SKM-1 (cell line): ENCODE measurements at regions not wholly inside any gene's neighbourhood (a gene's known extent, or its start where the extent isn't known, plus 50 kb on each side); places are given as distances from the start of the nearest gene placed in this dataset.

Experiments
- DNase-seq: peaks from one replicate; lab custom pipeline; 2025; ENCODE audit not compliant: unreplicated experiment; lab: John Stamatoyannopoulos, UW

DNA sequence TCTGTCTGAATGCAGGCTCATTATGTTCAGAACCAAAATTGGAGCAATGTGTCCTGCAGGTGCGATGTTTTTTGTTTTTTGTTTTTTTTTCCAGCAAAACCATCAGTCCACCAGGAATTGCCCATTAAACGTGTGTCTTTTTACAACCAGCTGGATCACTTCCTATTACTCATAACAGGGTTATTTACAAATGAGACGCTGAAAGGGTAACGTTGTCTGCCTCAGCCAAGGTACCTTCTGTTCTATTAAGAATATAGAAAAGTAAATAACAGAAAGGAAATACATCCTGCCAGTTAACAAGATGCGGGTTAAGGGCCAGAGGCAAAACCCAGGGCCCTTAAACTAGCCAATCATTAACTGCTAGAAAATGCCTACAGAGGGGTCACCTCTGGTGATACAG is 590.4 kb downstream of the TBC1D4 start:
- no peak for DNase-seq

DNA sequence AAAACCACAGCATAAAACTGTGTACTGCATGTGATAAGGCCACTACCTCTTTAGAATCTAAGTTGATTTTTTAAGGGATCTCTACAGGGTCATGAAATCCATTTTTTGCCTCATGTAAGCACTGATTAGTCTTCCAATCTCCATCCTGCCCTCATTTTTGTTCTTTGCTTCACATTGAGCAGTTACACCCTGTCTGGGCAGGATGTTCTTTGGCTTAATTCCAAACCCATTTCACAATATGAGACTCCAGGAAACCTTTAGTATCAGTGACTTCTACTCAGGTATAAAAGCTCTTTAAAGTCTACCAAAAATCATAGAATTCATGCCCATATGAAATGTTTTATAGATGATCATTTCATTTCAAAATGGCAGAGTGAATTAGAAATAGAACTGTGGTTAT is 592.6 kb downstream of the TBC1D4 start:
- DNase-seq = no peak

DNA sequence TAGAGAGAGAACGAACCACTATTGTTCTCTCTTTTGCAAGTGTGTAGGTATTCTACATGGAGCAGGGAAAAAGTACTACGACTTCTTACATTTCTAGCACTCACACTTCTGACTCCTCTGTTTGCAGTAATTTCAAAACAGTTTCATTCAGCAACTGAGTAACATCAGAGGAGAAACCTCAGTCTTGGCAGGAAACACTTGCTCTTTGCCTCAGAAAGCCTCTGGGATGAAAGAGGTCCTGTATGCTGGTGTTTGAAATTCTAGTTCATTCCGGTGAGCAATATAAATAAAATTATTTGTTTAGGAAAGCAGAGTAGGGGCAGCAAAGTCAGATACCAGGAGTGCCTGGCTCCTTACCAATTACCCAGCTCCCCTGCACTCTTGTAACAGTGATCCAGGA is 595.5 kb downstream of the TBC1D4 start:
- no peak for DNase-seq

DNA sequence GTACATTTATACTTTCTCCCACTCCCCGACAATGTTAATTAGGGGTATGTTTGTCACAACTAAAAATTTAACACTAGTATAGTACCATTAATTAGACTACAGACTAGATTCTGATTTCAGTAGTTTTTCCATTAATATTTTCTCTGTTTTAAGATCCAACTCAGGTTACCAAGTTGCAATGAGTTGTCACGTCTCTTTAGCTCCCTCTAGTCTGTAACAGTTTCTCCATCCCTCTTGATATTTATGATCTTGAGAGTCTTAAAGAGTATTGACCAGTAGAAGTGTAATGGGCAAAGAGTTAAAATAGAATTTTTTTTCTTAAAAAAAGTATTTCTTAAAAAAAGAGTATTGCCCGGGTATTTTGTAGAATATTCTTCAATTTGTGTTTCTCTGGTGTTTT is 598.1 kb downstream of the TBC1D4 start:
- no peak for DNase-seq

DNA sequence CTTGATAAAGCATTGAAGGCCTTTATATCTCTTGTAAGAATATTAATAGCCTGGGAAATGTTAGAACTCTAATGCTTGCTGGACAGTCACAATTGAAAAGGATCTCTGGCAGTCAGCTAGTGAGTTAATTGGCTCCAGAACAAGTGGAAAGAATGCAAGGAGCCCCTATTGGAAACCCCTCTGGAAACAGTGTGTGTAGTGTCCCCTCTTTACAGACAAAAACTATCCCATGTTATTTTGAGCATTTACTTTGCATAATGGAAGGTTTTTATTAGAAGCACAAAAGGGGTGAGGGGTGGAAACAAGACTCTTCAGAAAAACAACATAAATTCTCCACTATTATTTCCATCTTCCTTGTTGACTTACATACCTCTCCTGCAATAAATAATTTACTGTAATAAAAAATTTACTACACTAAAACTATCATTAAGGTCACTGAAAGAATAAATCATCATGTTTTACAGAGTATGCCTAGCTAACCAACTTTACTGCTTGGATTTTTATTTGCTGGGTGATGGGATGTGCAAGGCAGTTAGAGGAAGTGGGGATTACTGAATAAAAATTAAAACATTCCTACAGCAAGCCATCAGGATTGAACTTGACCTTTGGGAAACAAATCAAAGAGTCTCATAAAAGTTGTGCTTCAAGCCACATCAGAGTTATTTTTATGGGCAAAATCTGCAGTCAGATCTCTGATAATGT is 610.4 kb downstream of the TBC1D4 start:
- DNase-seq = no peak

DNA sequence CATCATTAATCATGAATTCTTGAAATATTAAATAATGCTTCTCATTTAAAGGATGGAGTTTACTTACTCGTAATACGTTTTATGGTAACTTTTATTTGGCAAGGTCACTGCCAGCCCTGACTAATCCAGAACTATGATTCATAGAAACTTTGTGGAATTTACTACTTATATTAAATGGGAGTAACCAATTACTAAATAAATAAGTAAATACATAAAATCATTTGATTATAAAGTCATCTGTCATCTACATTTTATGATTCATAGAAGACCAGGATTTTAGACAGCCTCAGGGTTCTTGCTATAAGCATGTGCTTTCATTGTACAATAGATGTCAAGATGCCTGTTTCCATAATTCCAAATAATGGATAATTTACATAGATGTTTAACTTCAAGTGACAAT is 611.1 kb downstream of the TBC1D4 start:
- no peak for DNase-seq

DNA sequence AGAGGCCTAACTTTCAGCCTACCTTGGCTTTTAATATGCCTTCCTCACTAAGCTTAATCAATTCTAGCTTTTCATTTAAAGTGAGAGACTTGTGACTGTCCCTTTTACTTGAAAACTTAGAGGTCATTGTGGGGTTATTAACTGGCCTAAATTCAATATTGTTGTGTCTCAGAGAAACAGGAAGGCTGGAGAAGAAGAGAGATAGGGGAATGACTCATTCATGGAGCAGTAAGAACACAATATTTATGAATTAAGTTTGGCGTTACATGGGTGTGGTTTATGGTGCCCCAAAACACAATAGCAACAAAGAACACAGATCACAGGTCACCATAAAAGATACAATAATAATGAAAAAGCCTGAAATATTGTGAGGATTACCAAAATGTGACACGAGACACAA is 612.1 kb downstream of the TBC1D4 start:
- DNase-seq = no peak

DNA sequence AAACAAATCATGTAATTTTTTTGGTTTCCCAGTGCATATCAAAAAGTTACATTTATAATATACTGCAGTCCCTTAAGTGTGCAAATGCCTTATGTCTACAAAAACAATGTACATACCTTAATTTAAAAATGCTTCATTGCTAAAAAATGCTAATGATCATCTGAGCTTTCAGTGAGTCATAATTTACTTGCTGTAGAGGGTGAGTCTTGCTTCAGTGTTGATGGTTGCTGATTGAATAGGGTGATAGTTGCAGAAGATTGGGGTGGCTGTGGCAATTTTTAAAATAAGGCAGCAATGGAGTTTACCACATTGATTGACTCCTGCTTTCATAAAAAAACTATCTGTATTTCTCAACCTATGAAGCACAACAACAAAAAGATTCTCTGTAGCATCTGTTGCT is 613.9 kb downstream of the TBC1D4 start:
- DNase-seq = no peak

DNA sequence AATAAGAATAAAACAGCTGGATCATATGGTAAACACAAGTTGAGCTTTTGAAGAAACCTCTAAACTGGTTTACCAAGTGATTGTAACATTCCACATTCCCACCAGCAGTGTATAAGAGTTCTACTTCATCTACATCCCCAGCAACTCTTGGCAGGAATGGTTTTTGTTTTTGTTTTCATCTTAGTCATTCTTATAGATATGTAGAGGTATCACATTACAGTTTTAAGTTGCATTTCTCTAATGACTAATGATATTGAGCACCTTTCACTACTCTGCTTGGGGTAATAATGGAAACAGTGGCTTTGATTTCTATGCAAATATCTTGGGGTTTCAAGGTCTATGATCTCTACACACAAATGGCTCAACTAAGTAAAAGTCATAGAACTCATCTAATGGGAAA is 614.5 kb downstream of the TBC1D4 start:
- no peak for DNase-seq

DNA sequence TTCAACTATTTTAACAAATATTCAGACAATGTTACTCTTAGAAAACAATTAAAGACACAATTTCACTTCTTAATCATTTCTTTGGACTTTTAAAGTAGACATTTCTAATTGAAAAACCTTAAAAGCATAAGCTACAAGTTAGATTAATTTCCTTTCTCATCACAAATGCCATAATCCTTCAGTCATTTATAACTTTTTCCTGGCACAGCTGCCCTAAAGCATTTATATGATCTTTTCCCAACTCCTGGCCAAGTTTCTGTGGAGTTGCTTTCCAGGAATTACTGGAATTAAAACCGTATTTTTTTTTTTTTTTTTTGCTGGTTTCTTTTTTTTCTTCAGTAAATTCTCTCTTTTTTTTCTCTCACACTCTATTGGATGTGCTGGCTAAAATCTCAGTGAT is 615.9 kb downstream of the TBC1D4 start:
- DNase-seq = no peak

DNA sequence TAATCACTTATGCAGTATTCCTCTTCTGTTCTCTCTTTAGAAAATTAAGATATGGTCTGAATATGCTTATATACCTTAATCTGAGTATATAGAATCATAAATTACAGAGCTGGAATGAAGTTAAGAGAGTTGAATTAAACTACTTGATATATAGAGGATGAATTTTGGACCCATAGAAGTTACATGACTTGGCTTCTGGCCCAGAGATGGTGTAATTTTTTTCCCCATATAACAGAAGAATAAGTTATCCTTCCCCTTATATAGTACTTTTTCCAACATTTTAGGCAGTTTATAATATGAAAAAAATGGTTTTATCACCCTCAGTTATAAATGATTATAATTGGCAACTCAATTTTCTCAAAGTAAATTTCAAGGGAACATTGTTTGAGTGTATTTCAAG is 616.3 kb downstream of the TBC1D4 start:
- no peak for DNase-seq

DNA sequence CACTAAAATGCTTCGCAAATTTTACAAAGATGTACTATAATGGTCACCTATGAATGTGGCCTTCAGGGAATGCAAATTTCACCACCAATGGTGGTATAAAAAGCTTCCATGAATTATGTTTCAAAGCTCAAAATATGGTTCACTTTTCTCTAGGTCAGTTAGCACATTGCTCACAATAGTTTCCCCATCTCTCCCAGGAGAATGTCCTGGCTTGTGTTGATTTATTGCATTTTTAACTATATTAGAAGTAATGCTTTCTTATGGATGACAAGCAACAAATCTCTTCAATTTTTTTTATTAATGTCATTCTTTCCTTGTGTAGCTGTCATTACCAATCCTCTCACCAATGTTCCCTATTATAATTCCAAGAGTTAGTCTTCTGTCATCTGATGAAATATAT is 621.2 kb downstream of the TBC1D4 start:
- DNase-seq = no peak

DNA sequence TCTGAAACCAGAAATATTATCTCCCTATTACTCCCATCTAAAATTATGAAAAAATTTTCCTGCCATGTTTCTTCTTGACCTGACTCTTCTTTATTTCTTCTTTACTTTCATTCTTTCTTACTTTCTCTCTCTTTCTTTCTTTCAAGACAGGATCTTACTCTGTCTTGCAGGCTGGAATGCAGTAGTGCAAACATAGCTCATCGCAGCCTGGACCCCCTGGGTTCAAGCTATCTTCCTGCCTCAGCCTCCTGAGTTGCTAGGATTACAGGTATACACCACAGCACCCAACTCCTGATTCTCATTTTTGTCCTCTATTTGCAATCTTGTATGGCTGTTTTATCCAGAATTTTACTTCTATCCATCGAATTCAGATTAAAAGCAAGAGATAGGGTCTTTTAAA is 631.1 kb downstream of the TBC1D4 start:
- DNase-seq = no peak

DNA sequence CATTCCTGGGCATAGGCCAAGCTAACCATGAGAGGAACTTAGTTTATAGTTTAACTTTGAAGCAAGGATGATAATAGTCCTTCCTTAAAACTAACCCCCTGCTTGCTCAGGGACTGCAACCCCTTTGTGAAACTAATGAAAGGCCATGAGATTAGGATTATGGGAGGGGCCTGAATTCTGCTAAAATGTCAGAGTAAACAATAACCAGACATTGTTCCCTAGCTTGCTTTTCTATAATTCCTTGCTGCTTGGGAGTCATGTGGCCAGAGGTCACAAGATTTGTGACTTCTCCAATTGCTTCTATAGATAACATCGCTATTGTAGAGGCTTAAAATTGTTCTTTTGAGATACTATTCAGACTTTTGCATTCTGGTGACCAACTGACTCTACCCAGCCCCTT is 634.0 kb downstream of the TBC1D4 start:
- no peak for DNase-seq

DNA sequence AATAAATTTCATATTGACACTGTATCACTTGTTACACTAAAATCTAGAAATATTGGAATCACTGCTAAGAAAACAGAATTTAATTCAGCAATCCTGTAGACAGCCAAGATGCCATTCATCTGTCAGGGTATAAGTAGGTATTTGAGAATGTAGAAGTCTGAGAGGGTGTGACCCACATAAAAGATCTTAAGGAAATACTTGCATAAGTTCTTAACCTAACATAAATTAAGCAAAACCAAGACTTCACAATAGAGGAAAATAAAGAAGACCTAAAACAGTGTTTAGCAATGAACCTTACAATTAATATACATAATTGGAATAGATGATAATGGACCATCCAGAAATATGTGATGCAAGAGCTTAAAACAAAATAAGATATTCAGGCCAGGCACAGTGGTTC is 636.2 kb downstream of the TBC1D4 start:
- no peak for DNase-seq

DNA sequence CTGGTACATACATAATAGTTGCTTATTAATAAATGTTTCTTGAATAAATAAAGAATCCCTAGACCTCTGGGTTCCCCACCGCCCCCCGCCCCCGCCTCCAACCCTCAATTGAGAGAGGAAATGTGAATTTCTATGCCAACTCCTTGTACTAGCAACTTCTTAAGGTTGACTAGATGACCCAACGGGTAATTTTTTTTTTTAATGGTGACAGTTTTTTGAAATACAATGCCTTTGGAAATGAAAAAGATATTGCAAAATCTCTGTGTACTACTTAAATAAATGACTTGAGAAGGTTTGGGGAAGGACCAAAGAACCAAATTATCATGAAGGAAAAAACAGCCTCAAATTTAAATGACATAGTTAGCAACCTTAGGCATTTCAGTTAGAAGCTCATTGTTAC is 640.3 kb downstream of the TBC1D4 start:
- no peak for DNase-seq

DNA sequence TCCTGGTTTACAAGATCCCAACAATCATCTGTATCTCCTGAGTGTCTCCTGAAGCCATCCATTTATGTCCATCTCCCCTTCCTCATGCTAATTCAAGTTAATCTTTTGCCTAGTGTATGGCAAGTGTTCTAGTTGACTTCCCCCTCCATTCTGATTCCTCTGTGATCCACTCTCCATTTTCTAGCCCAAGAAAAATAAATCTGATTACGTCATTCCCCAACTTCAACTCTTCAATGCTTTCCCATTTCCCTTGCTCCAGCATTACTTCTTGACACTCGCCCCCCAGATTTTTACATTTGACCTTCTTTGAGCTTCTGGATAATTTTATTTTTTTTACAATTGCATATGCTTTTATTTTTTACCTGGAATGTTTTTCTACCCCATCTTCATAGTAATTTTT is 640.8 kb downstream of the TBC1D4 start:
- no peak for DNase-seq

DNA sequence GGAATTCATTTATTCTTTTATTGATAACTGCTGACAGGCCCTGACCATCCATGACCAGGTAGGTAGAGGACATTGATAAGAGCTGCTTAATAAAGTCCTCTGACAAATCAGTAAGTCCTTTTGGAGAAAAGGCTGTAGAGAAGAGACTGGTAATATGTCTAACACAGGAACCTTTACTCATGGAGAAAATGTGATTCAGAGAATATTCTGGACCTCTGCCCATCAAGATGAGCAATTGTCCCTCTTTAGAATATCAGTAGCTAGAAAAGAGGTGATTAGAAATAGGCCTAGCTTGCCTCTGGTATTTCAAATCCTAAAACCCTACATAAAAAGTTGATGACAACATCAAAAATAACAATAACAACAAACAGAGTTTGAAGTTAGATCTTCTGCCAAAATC is 642.3 kb downstream of the TBC1D4 start:
- no peak for DNase-seq

DNA sequence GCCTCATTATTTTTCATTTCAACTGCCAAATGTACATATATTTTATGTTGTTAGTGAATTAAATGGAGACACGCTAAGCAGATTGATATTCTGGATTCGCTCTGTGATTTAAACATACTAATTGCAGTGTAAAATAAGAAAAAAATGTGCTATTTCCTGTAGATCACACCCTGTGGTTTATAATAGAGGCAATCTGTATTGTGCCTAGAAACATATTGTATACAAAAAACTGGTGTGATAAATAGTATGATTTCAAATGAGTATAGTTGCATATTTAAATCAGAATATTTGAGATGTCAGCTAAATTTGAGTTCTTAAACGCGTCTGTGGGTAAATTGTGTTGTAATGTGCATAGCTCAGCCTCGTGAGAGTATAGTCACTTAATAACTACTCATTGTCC is 643.9 kb downstream of the TBC1D4 start:
- DNase-seq = no peak

DNA sequence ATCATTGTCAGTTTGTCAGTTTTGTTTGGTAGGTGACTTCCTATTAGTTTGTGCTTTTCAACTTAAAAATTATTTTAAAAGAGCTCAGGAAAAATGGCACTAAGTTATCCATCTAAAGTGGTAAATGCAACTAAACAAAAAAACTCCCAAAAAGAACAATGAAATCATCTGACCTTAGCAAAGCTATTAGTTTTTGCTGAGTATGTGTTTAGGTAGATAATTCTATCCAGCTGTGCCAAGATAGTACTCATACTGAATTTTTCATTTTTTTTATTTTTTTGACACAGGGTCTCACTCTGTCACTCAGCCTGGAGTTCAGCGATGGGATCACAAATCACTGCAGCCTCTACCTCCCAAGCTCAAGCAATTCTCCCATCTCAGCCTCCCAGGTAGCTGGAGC is 645.3 kb downstream of the TBC1D4 start:
- DNase-seq = no peak

DNA sequence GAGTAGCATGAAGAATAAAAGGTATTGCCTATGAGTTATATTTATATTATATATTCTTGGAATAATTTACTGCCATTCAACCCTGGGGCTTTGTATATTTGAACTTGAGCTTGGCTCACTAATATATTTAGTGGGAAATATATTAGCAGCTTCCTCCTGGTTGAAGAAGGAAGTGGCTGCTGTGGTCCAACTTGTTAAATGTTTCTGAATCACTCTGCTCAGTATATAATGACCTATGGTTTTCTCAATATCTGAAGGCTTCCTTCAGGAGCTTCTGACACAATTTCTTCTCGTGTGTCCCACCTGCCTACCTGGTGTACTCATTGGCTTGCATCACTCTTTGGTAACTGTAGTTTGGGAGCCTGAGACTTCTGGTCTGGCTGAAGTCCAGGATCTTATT is 646.4 kb downstream of the TBC1D4 start:
- no peak for DNase-seq

DNA sequence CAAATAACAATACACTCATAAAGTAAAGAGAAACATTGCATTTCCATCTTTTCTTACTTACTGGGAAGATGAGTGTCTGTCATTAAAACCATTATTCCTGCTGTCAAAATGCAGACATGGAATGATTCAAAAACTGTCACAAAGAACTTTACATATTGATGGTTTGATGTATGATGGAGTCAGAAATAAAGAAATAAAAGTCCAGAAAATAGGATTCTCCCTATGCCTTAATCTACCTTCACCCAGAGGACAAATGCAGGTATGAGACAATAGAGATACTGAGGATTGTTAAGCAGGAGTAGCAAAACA is 656.1 kb downstream of the TBC1D4 start:
- no peak for DNase-seq

DNA sequence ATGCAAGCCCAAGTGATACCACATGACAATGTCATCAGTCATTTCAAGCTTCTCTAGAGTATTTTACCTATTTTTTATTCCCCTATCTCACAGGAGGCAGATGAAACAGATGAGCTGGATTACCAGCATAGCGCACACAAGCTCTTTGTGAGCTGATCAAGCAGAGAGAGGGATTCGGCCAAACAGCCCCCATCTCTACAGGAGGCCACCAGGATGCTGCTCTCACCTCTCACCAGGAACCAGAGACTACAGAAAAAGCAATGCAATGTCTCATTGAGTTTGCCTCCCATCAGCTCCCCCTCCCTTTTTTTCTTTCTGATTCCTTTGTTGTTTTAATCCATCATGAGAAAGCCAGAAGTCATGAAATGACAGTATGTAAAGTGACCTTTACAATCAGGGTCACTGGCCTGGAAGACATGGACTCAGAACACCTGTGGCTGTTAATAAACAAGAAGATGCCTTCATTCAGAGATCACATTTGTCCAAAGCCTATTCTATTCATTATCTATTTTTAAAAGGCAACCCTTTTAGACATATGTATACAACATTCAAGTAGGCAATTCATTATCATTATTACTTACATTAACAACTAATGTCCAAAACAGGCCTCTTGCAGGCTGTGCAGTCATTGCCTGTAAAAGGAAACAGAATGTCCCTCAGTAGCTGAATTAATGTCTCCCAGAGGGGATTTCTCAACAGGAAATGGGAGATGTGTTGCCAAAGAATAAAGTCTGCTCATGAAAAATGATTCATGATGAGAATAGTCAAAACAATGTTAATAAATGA is 656.6 kb downstream of the TBC1D4 start:
- DNase-seq = no peak
